Mesothelial cell of epicardium (in vitro differentiated cells): ENCODE measurements at regions not wholly inside any gene's neighbourhood (a gene's known extent, or its start where the extent isn't known, plus 50 kb on each side); places are given as distances from the start of the nearest gene placed in this dataset.
"Not testable (repeated sequence)": the region's sequence is repeated elsewhere in the genome, so short reads cannot be mapped to it uniquely, and the experiment has no call there.

Source experiments
- DNase-seq, 2 experiments: peaks; one replicate each; pipeline ENCODE4 v3.0.0; 2021; ENCODE audit warnings: low spot score in 2 of 2; ENCODE audit not compliant: unreplicated experiment in 2 of 2
- H3K27ac Mint-ChIP-seq: 2 replicates; pipeline ENCODE4 v1.8.0; 2021; ENCODE audit warnings: mixed read lengths
- H3K27me3 Mint-ChIP-seq: 2 replicates; pipeline ENCODE4 v1.8.0; 2021; ENCODE audit warnings: low read depth, mixed read lengths
- H3K36me3 Mint-ChIP-seq: 2 replicates; pipeline ENCODE4 v1.8.0; 2021; ENCODE audit warnings: mixed read lengths
- H3K4me1 Mint-ChIP-seq: 2 replicates; pipeline ENCODE4 v1.8.0; 2021; ENCODE audit warnings: mixed read lengths
- H3K4me3 Mint-ChIP-seq: 2 replicates; pipeline ENCODE4 v1.8.0; 2021; ENCODE audit warnings: mild to moderate bottlenecking, moderate library complexity, mixed read lengths
- H3K9me3 Mint-ChIP-seq: 2 replicates; pipeline ENCODE4 v1.8.0; 2021; ENCODE audit warnings: mixed read lengths
- TF ChIP-seq, protein P1 (sequence below): fragments of 200-600 bp; sonication (generic); IDR thresholded peaks from one replicate; pipeline ENCODE4 v1.5.0; 2021; ENCODE audit warnings: antibody characterized with exemption; ENCODE audit not compliant: unreplicated experiment

DNA sequence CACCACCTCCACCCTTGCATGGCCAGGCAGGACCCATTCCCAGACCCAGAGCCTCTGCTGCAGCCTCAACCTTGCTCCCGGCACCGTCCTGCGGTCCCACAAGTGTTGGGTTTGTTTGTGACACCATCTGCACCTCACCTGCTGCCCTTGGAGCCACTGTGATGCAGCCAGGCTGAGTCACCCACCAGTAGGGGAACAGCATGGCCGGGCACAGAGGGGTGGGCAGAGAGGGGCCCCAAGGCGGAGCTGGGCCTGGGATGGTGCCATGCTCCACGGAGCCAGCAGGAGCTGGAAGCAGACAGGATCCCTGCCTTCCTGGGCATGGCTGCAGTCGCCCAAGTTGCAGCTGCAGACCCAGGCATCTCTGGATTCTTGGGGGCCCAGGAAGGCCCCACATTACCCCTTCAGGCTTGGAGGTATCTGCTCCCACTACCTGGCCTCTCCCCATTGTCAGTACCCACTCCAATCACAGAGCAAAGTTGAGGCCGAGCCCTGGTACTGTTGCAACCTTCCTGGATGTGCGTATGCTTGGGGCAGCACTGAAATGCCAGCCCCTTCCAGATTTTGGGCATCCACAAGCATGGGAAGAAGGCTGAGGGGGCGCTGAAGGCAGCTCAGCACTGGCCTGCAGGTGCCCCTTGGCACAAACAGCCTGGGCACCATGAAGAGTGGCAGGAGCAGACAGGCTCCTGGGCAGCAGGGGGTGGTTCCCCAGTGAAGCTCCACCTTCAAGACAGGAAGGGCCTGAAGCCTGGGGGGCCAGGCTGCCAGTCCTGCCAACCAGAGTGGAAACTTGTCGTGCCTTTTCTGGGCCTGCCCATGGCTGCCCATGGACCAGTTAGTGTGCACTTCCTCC, 172.8 kb downstream of the MATN1 start:
- H3K4me1 Mint-ChIP-seq: peaks cover under 1% of the 10 kb centered on the region
- H3K9me3 Mint-ChIP-seq: no peaks in the 10 kb centered on the region
- peaks cover 63% of the 10 kb centered on the region for H3K27me3 Mint-ChIP-seq
- TF ChIP-seq, protein P1, sequence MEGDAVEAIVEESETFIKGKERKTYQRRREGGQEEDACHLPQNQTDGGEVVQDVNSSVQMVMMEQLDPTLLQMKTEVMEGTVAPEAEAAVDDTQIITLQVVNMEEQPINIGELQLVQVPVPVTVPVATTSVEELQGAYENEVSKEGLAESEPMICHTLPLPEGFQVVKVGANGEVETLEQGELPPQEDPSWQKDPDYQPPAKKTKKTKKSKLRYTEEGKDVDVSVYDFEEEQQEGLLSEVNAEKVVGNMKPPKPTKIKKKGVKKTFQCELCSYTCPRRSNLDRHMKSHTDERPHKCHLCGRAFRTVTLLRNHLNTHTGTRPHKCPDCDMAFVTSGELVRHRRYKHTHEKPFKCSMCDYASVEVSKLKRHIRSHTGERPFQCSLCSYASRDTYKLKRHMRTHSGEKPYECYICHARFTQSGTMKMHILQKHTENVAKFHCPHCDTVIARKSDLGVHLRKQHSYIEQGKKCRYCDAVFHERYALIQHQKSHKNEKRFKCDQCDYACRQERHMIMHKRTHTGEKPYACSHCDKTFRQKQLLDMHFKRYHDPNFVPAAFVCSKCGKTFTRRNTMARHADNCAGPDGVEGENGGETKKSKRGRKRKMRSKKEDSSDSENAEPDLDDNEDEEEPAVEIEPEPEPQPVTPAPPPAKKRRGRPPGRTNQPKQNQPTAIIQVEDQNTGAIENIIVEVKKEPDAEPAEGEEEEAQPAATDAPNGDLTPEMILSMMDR: no peak
- DNase-seq: no peak
- no peaks in the 10 kb centered on the region for H3K36me3 Mint-ChIP-seq
- H3K4me3 Mint-ChIP-seq: no peak overlapping the region
- no peak overlapping the region for H3K27ac Mint-ChIP-seq

DNA sequence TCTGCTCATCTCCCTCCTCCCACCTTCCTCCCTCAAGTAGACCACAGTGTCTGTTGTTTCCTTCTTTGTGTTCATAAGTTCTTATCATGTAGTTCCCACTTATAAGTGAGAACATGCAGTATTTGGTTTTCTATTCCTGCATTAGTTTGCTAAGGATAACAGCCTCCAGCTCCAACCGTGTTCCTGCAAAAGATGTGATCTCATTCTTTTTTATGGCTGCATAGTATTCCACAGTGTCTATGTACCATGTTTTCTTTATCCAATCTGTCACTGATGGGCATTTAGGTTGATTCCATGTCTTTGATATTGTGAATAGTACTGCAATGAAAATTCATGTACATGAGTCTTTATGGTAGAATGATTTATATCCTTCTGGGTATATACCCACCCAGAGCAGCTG, 173.5 kb downstream of the MATN1 start:
- H3K36me3 Mint-ChIP-seq, DNase-seq, H3K9me3 Mint-ChIP-seq, H3K4me3 Mint-ChIP-seq, H3K27ac Mint-ChIP-seq, H3K4me1 Mint-ChIP-seq: not testable (repeated sequence)
- peaks cover 56% of the 10 kb centered on the region for H3K27me3 Mint-ChIP-seq

DNA sequence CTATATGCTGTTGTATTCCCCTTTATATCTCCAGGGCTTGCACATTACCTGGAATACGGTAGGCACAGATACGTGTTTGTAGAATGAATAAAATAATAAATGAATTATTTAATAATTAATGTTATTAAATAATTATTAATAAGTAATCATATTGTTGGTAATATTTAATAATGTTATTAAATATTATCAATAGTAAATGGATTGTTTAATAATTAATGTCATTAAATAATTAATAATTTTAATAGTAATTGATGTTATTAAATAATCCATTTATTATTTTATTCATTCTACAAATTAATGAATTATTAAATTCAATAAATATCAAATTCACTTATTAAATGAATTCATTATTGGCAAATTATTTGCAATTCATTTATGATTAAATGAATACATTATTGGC, 175.1 kb downstream of the MATN1 start:
- no peaks in the 10 kb centered on the region for H3K36me3 Mint-ChIP-seq
- H3K9me3 Mint-ChIP-seq: no peaks in the 10 kb centered on the region
- peaks cover 53% of the 10 kb centered on the region for H3K27me3 Mint-ChIP-seq
- H3K4me3 Mint-ChIP-seq: no peak overlapping the region
- TF ChIP-seq, protein P1: no peak
- H3K27ac Mint-ChIP-seq: no peak overlapping the region
- peaks cover 6% of the 10 kb centered on the region for H3K4me1 Mint-ChIP-seq
- DNase-seq: no peak

DNA sequence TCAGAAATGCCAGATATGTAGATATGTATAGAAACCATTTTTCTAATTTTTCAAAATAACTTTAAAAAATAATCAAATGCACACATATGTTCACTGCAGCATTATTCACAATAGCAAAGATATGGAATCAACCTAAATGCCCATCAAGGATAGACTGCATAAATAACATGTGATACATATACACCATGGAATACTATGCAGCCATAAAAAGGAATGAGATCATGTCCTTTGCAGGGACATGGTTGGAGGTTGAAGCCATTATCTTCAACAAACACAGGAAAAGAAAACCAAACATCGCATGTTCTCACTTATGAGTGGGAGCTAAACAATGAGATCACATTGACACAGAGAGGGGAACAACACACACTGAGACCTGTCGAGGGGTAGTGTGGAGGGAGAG, 176.1 kb downstream of the MATN1 start:
- H3K4me1 Mint-ChIP-seq, H3K4me3 Mint-ChIP-seq, H3K36me3 Mint-ChIP-seq, DNase-seq, H3K27ac Mint-ChIP-seq, H3K9me3 Mint-ChIP-seq: not testable (repeated sequence)
- H3K27me3 Mint-ChIP-seq: peaks cover 47% of the 10 kb centered on the region

DNA sequence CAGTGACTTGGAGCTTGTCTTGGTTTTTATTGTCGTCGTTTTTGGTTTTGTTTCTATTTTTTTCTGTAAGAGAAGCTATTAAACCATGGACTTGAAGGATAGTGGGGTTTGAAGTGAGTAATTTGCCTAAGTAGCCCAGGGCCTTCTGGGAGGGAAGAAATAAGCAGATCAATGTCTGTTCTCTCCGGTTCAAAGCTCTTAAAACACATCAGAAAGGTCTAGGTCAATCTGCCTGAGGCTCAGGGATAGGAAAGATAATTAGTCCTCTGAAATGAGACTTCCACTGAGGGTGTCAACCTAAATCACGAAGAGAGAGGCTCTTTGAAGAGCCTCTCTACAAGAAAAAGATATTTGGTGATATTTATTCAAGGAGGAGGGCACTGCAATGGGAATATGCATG, 178.0 kb downstream of the MATN1 start:
- TF ChIP-seq, protein P1: no peak
- peaks cover 42% of the 10 kb centered on the region for H3K27me3 Mint-ChIP-seq
- no peak overlapping the region for H3K4me3 Mint-ChIP-seq
- H3K4me1 Mint-ChIP-seq: peaks cover 6% of the 10 kb centered on the region
- H3K36me3 Mint-ChIP-seq: no peaks in the 10 kb centered on the region
- no peak overlapping the region for H3K27ac Mint-ChIP-seq
- DNase-seq: no peak
- H3K9me3 Mint-ChIP-seq: peaks cover 3% of the 10 kb centered on the region

DNA sequence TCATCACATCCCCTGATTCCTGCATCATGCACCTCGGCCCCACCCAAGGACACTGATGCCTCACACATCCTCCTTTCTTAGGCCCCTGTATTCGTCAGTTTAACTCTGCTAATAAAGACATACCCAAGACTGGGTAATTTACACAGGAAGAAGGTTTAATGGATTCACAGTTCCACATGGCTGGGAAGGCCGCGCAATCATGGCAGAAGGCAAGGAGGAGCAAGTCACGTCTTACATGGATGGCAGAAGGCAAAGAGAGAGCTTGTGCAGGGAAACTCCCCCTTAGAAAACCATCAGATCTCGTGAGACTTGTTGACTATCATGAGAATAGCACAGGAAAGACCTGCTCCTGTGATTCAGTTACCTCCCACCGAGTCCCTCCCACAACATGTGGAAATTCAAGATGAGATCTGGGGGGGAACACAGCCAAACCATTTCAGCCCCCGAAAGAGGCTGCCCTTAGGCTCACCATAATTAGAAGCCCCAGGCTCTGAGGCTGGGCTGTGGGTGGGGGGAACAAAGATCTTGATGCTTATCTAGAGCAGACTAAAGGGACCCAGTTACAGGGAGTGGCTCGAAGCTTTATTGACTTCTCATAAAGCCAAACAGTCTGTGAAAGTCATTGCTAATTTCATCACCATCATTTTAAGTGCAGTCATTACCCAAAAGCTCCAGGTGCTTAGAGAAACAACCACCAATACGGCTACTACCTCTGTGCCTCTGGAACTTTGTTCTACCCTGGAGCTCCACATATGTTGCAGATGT, 181.5 kb downstream of the MATN1 start:
- peaks cover 3% of the 10 kb centered on the region for H3K9me3 Mint-ChIP-seq
- no peak for DNase-seq
- H3K36me3 Mint-ChIP-seq: no peaks in the 10 kb centered on the region
- TF ChIP-seq, protein P1: no peak
- H3K4me3 Mint-ChIP-seq: no peak overlapping the region
- H3K27ac Mint-ChIP-seq: no peak overlapping the region
- H3K27me3 Mint-ChIP-seq: peaks cover 37% of the 10 kb centered on the region
- peaks cover 6% of the 10 kb centered on the region for H3K4me1 Mint-ChIP-seq
